BJ (cell line): ENCODE measurements at regions not wholly inside any gene's neighbourhood (a gene's known extent, or its start where the extent isn't known, plus 50 kb on each side); places are given as distances from the start of the nearest gene placed in this dataset.

Experiments
- CTCF ChIA-PET: fragments of 350-600 bp; formaldehyde crosslinking; extraction: SDS; loops from one replicate; lab custom pipeline; 2021; ENCODE audit warnings: antibody characterized with exemption, inconsistent platforms; lab: Yijun Ruan, JAX
- POLR2A ChIA-PET: fragments of 300-600 bp; sonication (Branson Sonifier 250); formaldehyde crosslinking; extraction: SDS; loops from one replicate; lab custom pipeline; 2021; ENCODE audit warnings: antibody characterized with exemption; lab: Charles Lee
- DNase-seq: peaks from one replicate; pipeline ENCODE4 v3.0.0-alpha.2; 2011; ENCODE audit warnings: low read depth
- H3K27me3 ChIP-seq: 2 replicates; pipeline ENCODE4 v1.6.0; 2011; ENCODE audit warnings: low read length; ENCODE audit not compliant: control insufficient read depth, insufficient read depth
- H3K36me3 ChIP-seq: 2 replicates; pipeline ENCODE4 v1.5.1; 2011; ENCODE audit warnings: low read length; ENCODE audit not compliant: control insufficient read depth, insufficient read depth
- H3K4me3 ChIP-seq: 2 replicates; pipeline ENCODE4 v1.5.1; 2011; ENCODE audit warnings: low read depth, mild to moderate bottlenecking, control low read depth, low read length
- CTCF ChIP-seq: IDR thresholded peaks from 2 replicates; pipeline ENCODE4 v1.5.1; 2011; ENCODE audit warnings: low read depth, mild to moderate bottlenecking, control low read depth, inconsistent platforms, low read length, moderate library complexity; ENCODE audit not compliant: insufficient read depth

GRCh38 chr2:9145109-9145751, 61.4 kb upstream of the ASAP2 start:
- no peak for TF ChIP-seq CTCF
- Histone ChIP-seq H3K27me3 (no peaks in the 10 kb centered on the region), H3K4me3 (no peak overlapping the region), H3K36me3 (no peaks in the 10 kb centered on the region)
- ChIA-PET POLR2A (interaction anchor here (0.6 kb wide), 1 partner anchor 243 kb away, joined by 7 read pairs; no protein-coding TSS in a partner anchor), CTCF (interaction anchor here (0.8 to 4.8 kb wide), 3 partner anchors 60 to 225 kb away, joined by 3 to 51 read pairs (median 13); no protein-coding TSS in a partner anchor)
- peak; percentile 25 for DNase-seq

DNA sequence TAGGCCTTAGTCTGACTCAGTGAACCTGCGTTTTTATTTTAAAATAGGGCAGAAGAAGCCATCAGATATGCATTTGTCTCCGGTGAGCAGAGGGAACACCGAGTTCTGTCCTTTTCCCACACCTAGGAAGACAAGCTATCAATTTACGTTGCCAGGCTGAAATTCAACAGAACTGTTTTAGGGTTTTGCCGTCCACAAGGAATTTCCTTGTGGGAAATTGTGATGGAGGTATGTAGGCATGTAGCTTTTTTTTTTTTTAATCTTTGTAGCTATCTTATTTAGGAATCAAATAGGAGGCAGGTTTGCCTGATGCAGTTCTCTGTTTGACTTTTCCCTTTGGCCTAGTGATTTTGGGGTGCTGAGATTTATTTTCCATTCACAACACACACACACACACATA, 62.0 kb upstream of the ASAP2 start:
- Histone ChIP-seq H3K4me3 (no peak overlapping the region), H3K27me3 (no peaks in the 10 kb centered on the region), H3K36me3 (no peaks in the 10 kb centered on the region)
- no peak for DNase-seq
- ChIA-PET CTCF (interaction anchor here (0.8 to 4.8 kb wide), 3 partner anchors 61 to 225 kb away, joined by 3 to 51 read pairs (median 13); no protein-coding TSS in a partner anchor), POLR2A (interaction anchor here (0.6 kb wide), 2 partner anchors 203 to 244 kb away, joined by 5 to 7 read pairs; no protein-coding TSS in a partner anchor)
- TF ChIP-seq CTCF: no peak

GRCh38 chr2:9144046-9144445, 62.6 kb upstream of the ASAP2 start:
- no peak for DNase-seq
- Histone ChIP-seq H3K4me3 (no peak overlapping the region), H3K27me3 (no peaks in the 10 kb centered on the region), H3K36me3 (no peaks in the 10 kb centered on the region)
- POLR2A ChIA-PET: interaction anchor here (0.6 kb wide), 1 partner anchor 204 kb away, joined by 5 read pairs; no protein-coding TSS in a partner anchor
- CTCF ChIA-PET: interaction anchor here (0.7 to 4.8 kb wide), 9 partner anchors 11 to 226 kb away, joined by 3 to 51 read pairs (median 6); no protein-coding TSS in a partner anchor
- TF ChIP-seq CTCF: no peak

GRCh38 chr2:9143264-9143815, 63.3 kb upstream of the ASAP2 start:
- ChIA-PET POLR2A (interaction anchor here (1.1 kb wide), 1 partner anchor 228 kb away, joined by 7 read pairs; no protein-coding TSS in a partner anchor), CTCF (interaction anchor here (0.7 to 7.1 kb wide), 42 partner anchors 10 to 627 kb away, joined by 3 to 65 read pairs (median 5); partner anchors contain the start of genes CPSF3 and ITGB1BP1)
- DNase-seq: no peak
- H3K27me3 ChIP-seq: no peaks in the 10 kb centered on the region
- TF ChIP-seq CTCF: no peak
- H3K36me3 ChIP-seq: no peaks in the 10 kb centered on the region
- no peak overlapping the region for H3K4me3 ChIP-seq

- peak; percentile 99 for TF ChIP-seq CTCF
- Histone ChIP-seq H3K36me3 (no peaks in the 10 kb centered on the region), H3K4me3 (no peak overlapping the region), H3K27me3 (no peaks in the 10 kb centered on the region)
- ChIA-PET CTCF (interaction anchor here (0.7 to 7.1 kb wide), 44 partner anchors 10 to 628 kb away, joined by 3 to 65 read pairs (median 5); partner anchors contain the start of genes CPSF3 and ITGB1BP1), POLR2A (interaction anchor here (1.1 kb wide), 1 partner anchor 229 kb away, joined by 7 read pairs; no protein-coding TSS in a partner anchor)
- DNase-seq: peak; percentile 46
Observed at GRCh38 chr2:9142551-9143263, 63.9 kb upstream of the ASAP2 start.
